Islet of Langerhans (tissue), 1 donor: ENCODE measurements at regions not wholly inside any gene's neighbourhood (a gene's known extent, or its start where the extent isn't known, plus 50 kb on each side); places are given as distances from the start of the nearest gene placed in this dataset.
"Not testable (repeated sequence)": the region's sequence is repeated elsewhere in the genome, so short reads cannot be mapped to it uniquely, and the experiment has no call there.

ENCODE experiments used
- FAIRE-seq: peaks from one replicate; lab custom pipeline; 2011; peaks lifted over from hg19 to GRCh38; lab: Jason Lieb, UNC

- FAIRE-seq: no peak
These were observed 236.0 kb upstream of the ECI2 start for GRCh38 chr6:4371207-4371921.

GRCh38 chr6:4370066-4370465 lies 234.7 kb upstream of the ECI2 start:
- no peak for FAIRE-seq

- FAIRE-seq: no peak
These were observed 234.2 kb upstream of the ECI2 start for GRCh38 chr6:4369616-4370015.

GRCh38 chr6:4368649-4369048 lies 233.3 kb upstream of the ECI2 start:
- no peak for FAIRE-seq

- no peak for FAIRE-seq
These were observed 232.3 kb upstream of the ECI2 start for GRCh38 chr6:4367643-4368042.

- FAIRE-seq: no peak
These were observed 231.4 kb upstream of the ECI2 start for GRCh38 chr6:4366635-4367395.

- no peak for FAIRE-seq
These were observed 230.3 kb upstream of the ECI2 start for GRCh38 chr6:4365686-4366085.

GRCh38 chr6:4364711-4365110 lies 229.3 kb upstream of the ECI2 start:
- FAIRE-seq: no peak

GRCh38 chr6:4364172-4364571 lies 228.8 kb upstream of the ECI2 start:
- no peak for FAIRE-seq

GRCh38 chr6:4363656-4364055 lies 228.3 kb upstream of the ECI2 start:
- no peak for FAIRE-seq

GRCh38 chr6:4362326-4362725 lies 227.0 kb upstream of the ECI2 start:
- no peak for FAIRE-seq

GRCh38 chr6:4360920-4361319 lies 225.5 kb upstream of the ECI2 start:
- FAIRE-seq: no peak

GRCh38 chr6:4359108-4359730 lies 223.8 kb upstream of the ECI2 start:
- FAIRE-seq: no peak

GRCh38 chr6:4358414-4359107 lies 223.2 kb upstream of the ECI2 start:
- no peak for FAIRE-seq

- not testable (repeated sequence) for FAIRE-seq
These were observed 222.3 kb upstream of the ECI2 start for GRCh38 chr6:4357660-4358152.

- no peak for FAIRE-seq
These were observed 221.7 kb upstream of the ECI2 start for GRCh38 chr6:4356899-4357659.

GRCh38 chr6:4355241-4355640 lies 219.9 kb upstream of the ECI2 start:
- no peak for FAIRE-seq

GRCh38 chr6:4354181-4354580 lies 218.8 kb upstream of the ECI2 start:
- FAIRE-seq: no peak

- no peak for FAIRE-seq
These were observed 217.4 kb upstream of the ECI2 start for GRCh38 chr6:4352731-4353130.

- FAIRE-seq: no peak
These were observed 216.9 kb upstream of the ECI2 start for GRCh38 chr6:4352322-4352669.

- no peak for FAIRE-seq
These were observed 216.3 kb upstream of the ECI2 start for GRCh38 chr6:4351520-4352321.
